ENCODE measurements at regions not wholly inside any gene's neighbourhood (a gene's known extent, or its start where the extent isn't known, plus 50 kb on each side); places are given as distances from the start of the nearest gene placed in this dataset.

DNA sequence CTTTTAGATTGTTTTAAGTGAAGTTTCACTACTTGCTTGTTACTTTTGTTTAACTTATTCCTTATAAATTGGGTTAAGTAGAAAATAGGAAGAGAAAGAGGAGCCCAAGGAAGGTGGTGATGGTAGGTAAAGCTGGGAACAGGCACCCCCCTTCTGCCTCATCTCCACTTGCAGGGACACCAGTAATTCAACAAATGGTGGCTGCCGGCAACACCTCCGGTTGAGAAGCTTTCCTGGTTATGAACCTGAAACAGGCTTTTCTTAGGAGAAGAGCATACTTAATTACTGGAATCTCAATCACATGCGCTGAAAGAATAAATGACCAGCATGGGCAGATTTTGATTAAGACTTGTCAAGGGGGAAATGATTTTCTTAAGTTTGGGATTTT is 158.9 kb upstream of the ZNF217 start:
- no peaks in the 10 kb centered on the region for H3K36me3 ChIP-seq
- WGBS, 5 donors: 91 to 98% (median 97%) methylated on average over 3 of the region's 3 CpGs

DNA sequence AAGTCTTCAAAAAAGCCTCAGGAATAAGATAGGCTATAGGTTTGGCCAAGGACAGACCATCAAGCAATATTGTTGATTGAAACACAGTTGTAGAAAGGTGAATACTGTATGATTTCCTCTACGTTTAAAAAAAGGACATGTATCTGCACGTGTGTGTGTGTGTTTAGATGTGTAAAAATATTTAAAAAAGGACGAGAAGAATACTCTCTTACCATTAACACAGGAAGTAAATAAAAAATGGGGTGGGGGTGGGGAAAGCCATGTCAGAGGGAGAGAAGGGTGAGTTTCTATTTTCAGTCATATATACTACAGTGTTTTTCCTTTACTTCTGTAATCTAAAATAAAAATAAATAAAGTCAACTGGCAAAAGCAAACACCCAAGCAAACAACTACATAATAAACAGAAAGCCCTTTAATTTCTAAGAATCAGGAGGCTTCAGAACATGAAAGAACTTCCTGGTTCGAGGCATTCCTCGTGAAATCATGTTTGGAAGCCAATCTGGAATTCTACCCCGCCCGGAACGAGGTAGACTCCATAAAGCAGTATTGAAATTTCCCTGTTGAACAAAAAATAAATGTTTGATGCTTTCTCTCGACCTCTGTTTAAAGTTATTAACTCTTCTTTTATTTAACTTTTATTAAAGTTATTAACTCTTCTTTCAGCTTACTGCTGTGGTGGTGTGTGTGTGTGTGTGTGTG is 158.1 kb upstream of the ZNF217 start:
- H3K9me3 ChIP-seq: no peaks in the 10 kb centered on the region
- peaks cover 28 to 79% (median 48%) of the 10 kb centered on the region in 6 donors for H3K4me1 ChIP-seq
- no peaks in the 10 kb centered on the region for H3K27me3 ChIP-seq (replicated peaks in 1 of 7)
- H3K4me3 ChIP-seq: no peak overlapping the region
- intact Hi-C loops (cut with DNase I; ENCODE audit: low total_unique reads): no loop called here
- peak overlapping the region; percentile 76 to 89 (median 82) for H3K27ac ChIP-seq
- no peak for DNase-seq
- H3K36me3 ChIP-seq: no peaks in the 10 kb centered on the region
- whole genome bisulfite sequencing, 5 donors: 43 to 53% (median 45%) methylated on average over 9 of the region's 9 CpGs
- TF ChIP-seq POLR2AphosphoS5 (IDR thresholded peaks at IDR 0.05) (no peak), POLR2A (IDR thresholded peaks at IDR 0.05) (no peak)
- TF ChIP-seq, protein P1, sequence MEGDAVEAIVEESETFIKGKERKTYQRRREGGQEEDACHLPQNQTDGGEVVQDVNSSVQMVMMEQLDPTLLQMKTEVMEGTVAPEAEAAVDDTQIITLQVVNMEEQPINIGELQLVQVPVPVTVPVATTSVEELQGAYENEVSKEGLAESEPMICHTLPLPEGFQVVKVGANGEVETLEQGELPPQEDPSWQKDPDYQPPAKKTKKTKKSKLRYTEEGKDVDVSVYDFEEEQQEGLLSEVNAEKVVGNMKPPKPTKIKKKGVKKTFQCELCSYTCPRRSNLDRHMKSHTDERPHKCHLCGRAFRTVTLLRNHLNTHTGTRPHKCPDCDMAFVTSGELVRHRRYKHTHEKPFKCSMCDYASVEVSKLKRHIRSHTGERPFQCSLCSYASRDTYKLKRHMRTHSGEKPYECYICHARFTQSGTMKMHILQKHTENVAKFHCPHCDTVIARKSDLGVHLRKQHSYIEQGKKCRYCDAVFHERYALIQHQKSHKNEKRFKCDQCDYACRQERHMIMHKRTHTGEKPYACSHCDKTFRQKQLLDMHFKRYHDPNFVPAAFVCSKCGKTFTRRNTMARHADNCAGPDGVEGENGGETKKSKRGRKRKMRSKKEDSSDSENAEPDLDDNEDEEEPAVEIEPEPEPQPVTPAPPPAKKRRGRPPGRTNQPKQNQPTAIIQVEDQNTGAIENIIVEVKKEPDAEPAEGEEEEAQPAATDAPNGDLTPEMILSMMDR (IDR thresholded peaks at IDR 0.05 in 8 of 11, conservative IDR thresholded peaks at IDR 0.05 in 3 of 11): no peak

More for the DNA sequence above, 158.9 kb upstream of the ZNF217 start:
- no peaks in the 10 kb centered on the region for H3K27me3 ChIP-seq (replicated peaks in 1 of 7)
- no peak overlapping the region for H3K4me3 ChIP-seq
- no peak for DNase-seq
- peak overlapping the region; percentile 25 to 89 (median 82) for H3K27ac ChIP-seq
- peaks cover 28 to 79% (median 48%) of the 10 kb centered on the region in 6 donors for H3K4me1 ChIP-seq
- intact Hi-C loops (cut with DNase I; ENCODE audit: low total_unique reads): no loop called here
- no peak for TF ChIP-seq POLR2AphosphoS5 (IDR thresholded peaks at IDR 0.05)
- TF ChIP-seq, protein P1 (IDR thresholded peaks at IDR 0.05 in 8 of 11, conservative IDR thresholded peaks at IDR 0.05 in 3 of 11): no peak
- no peak for TF ChIP-seq POLR2A (IDR thresholded peaks at IDR 0.05)
- H3K9me3 ChIP-seq: no peaks in the 10 kb centered on the region

DNA sequence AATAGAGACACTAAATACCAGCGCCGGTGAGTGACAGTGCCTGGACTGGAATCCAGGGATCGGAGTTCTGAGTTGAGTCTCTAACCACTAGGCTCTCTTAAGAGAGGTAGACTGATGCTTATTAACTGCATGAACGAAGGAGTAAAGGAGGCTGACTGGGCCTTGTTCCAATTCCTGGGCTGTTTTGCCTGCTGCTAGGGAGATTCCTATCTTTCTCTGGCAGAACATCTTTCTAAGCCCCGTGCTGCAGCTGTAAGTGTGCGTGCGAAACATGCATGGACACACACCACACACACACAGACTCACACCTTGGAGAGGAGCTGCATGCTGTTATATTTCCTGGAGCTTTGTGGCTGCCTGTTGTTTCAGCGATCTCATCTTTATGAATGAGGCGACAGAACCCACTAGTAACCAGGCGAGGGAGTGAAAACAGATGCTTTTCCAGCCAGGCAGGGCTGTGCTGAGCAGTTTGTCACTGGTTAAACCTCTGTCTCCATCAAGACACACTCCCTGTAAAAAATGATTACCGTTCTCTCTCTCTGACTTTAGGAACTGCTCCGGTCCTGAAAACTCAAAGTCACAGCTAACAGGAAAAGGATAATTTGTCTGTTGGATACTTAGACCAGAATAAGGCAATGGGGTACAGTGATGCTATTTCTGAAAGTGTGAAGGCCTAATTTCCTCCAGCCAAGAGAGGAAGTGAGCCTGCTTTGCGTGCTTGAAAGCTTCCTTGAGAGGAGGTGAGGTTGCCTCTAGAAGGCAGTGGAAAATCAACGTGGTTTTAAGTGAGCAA is 157.4 kb upstream of the ZNF217 start:
- H3K27me3 ChIP-seq (replicated peaks in 1 of 7): no peaks in the 10 kb centered on the region
- no peaks in the 10 kb centered on the region for H3K36me3 ChIP-seq
- peaks cover 28 to 77% (median 48%) of the 10 kb centered on the region in 6 donors for H3K4me1 ChIP-seq
- TF ChIP-seq POLR2AphosphoS5 (IDR thresholded peaks at IDR 0.05): peak in 1 of 3 donors; percentile 24
- no peak for TF ChIP-seq POLR2A (IDR thresholded peaks at IDR 0.05)
- TF ChIP-seq, protein P1 (IDR thresholded peaks at IDR 0.05 in 8 of 11, conservative IDR thresholded peaks at IDR 0.05 in 3 of 11): no peak
- H3K9me3 ChIP-seq: no peaks in the 10 kb centered on the region
- peak overlapping the region; percentile 76 to 89 (median 82) for H3K27ac ChIP-seq
- 35 to 41% (median 40%) methylated on average over 14 of the region's 14 CpGs for WGBS, 5 donors
- no peak overlapping the region for H3K4me3 ChIP-seq
- no peak for DNase-seq
- intact Hi-C loops (cut with DNase I; ENCODE audit: low total_unique reads): no loop called here

DNA sequence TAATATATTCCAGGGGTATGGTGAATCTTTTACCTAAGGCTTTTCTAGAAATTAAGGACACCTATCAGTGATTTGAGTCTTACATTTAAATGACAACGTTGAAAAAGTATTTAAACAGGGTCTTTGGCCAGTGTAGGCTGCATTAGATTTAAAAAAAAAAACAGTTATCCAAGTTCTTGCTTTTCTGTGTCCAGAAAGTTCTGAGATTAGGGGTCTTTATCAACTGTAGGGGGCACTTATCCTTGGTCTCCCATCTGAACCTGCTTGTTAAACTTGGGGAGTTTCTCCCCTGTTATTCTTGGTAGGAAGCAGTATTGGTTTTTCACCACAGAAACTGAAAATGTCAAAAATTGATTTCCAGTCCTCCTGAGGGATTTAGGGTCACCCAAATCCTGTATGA is 155.9 kb upstream of the ZNF217 start:
- Histone ChIP-seq H3K27ac (peak overlapping the region in 2 of 8 donors; percentile 11 to 54), H3K27me3 (replicated peaks in 1 of 7) (no peaks in the 10 kb centered on the region), H3K4me3 (no peak overlapping the region), H3K36me3 (no peaks in the 10 kb centered on the region), H3K4me1 (peaks cover 24 to 62% (median 38%) of the 10 kb centered on the region in 6 donors), H3K9me3 (no peaks in the 10 kb centered on the region)
- 44 to 67% (median 64%) methylated on average over 1 of the region's 1 CpG for WGBS, 5 donors
- TF ChIP-seq POLR2AphosphoS5 (IDR thresholded peaks at IDR 0.05) (no peak), POLR2A (IDR thresholded peaks at IDR 0.05) (no peak)
- TF ChIP-seq, protein P1 (IDR thresholded peaks at IDR 0.05 in 8 of 11, conservative IDR thresholded peaks at IDR 0.05 in 3 of 11): no peak
- DNase-seq: no peak
- intact Hi-C loops (cut with DNase I; ENCODE audit: low total_unique reads): loop anchor here (10.0 kb wide), 1 partner anchor 95 kb away; no protein-coding TSS in a partner anchor

All from spleen (tissue), 11 donors.